CD4-positive, alpha-beta T cell (primary cell): ENCODE measurements at regions not wholly inside any gene's neighbourhood (a gene's known extent, or its start where the extent isn't known, plus 50 kb on each side); places are given as distances from the start of the nearest gene placed in this dataset.

Experiments
- ATAC-seq: fragments of 200-7000 bp; cut with Tn5 transposase; one replicate; pipeline ENCODE4 v1.10.0; 2022; ENCODE audit warnings: mild to moderate bottlenecking; ENCODE audit not compliant: poor library complexity
- CTCF ChIA-PET: fragments of 350-600 bp; sonication (Branson Sonifier 250); formaldehyde crosslinking; loops from one replicate; lab custom pipeline; 2021; ENCODE audit warnings: antibody characterized with exemption, inconsistent platforms; lab: Charles Lee
- POLR2A ChIA-PET: fragments of 350-600 bp; sonication (Branson Sonifier 250); formaldehyde crosslinking; loops from one replicate; lab custom pipeline; 2021; ENCODE audit warnings: antibody characterized with exemption, inconsistent platforms; lab: Charles Lee
- DNase-seq, 14 experiments: peaks; one replicate each; pipeline ENCODE4 v3.0.0-alpha.2; 2013 to 2020; ENCODE audit warnings: mixed read lengths in 2 of 14
- H3K27ac ChIP-seq, 2 donors: one replicate each; pipeline versions ENCODE4 v1.5.1 to v1.7.0; 2013; ENCODE audit warnings: low read length in 2 of 2, low read depth in 1 of 2, mild to moderate bottlenecking in 1 of 2
- H3K27me3 ChIP-seq, 2 experiments: 1 replicate in 1 of 2; 2 replicates in 1 of 2; pipeline versions ENCODE4 v1.6.1 to v1.7.0; 2013; ENCODE audit warnings: low read length in 2 of 2, control low read depth in 1 of 2, mild to moderate bottlenecking in 1 of 2, moderate library complexity in 1 of 2; ENCODE audit not compliant: insufficient read depth in 2 of 2, control insufficient read depth in 1 of 2
- H3K36me3 ChIP-seq: one replicate; pipeline ENCODE4 v1.6.1; 2013; ENCODE audit warnings: low read length, control low read depth; ENCODE audit not compliant: insufficient read depth
- H3K4me1 ChIP-seq: one replicate; pipeline ENCODE4 v1.6.1; 2013; ENCODE audit warnings: low read length, control low read depth; ENCODE audit not compliant: insufficient read depth
- H3K4me3 ChIP-seq: one replicate; pipeline ENCODE4 v1.5.1; 2013; ENCODE audit warnings: mild to moderate bottlenecking, low read length, moderate library complexity
- H3K9me3 ChIP-seq, 2 experiments: 1 replicate in 1 of 2; 2 replicates in 1 of 2; pipeline versions ENCODE4 v1.6.1 to v1.7.0; 2013; ENCODE audit warnings: low read length in 2 of 2, mild to moderate bottlenecking in 2 of 2, control low read depth in 1 of 2, moderate library complexity in 1 of 2; ENCODE audit not compliant: control insufficient read depth in 1 of 2, insufficient read depth in 1 of 2
- H3K27ac Mint-ChIP-seq: one replicate; pipeline ENCODE4 v1.8.0; 2020; ENCODE audit warnings: mixed read lengths
- H3K27me3 Mint-ChIP-seq: one replicate; pipeline ENCODE4 v1.8.0; 2021; ENCODE audit warnings: mixed read lengths
- H3K36me3 Mint-ChIP-seq: one replicate; pipeline ENCODE4 v1.8.0; 2021; ENCODE audit warnings: low read depth, mixed read lengths
- H3K4me1 Mint-ChIP-seq: one replicate; pipeline ENCODE4 v1.8.0; 2021; ENCODE audit warnings: low read depth, mixed read lengths
- H3K4me3 Mint-ChIP-seq: one replicate; pipeline ENCODE4 v1.8.0; 2020; ENCODE audit warnings: mild to moderate bottlenecking, mixed read lengths
- H3K9me3 Mint-ChIP-seq: one replicate; pipeline ENCODE4 v1.8.0; 2020; ENCODE audit warnings: mixed read lengths
- CTCF ChIP-seq: fragments of 200-600 bp; IDR thresholded peaks from one replicate; pipeline ENCODE4 v1.8.0; 2022; ENCODE audit warnings: antibody characterized with exemption, mild to moderate bottlenecking
- intact Hi-C, 2 experiments: fragments of 100-400 bp; cut with DNase I in 1 of 2; cut with micrococcal nuclease in 1 of 2; formaldehyde crosslinking; loops; one replicate each; pipeline versions ENCODE4 v1.15.1 to v1.9.0; 2023 to 2025; cut with DNase I, micrococcal nuclease

- no peaks in the 10 kb centered on the region for H3K36me3 Mint-ChIP-seq
- ATAC-seq = no peak
- Histone ChIP-seq H3K4me1 (no peaks in the 10 kb centered on the region), H3K36me3 (no peaks in the 10 kb centered on the region), H3K9me3 (peaks cover 0 to 4% of the 10 kb centered on the region in 2 experiments), H3K27me3 (no peaks in the 10 kb centered on the region), H3K4me3 (no peak overlapping the region), H3K27ac (no peak overlapping the region)
- H3K27ac Mint-ChIP-seq = no peak overlapping the region
- peaks cover 8% of the 10 kb centered on the region for H3K27me3 Mint-ChIP-seq
- H3K9me3 Mint-ChIP-seq = no peaks in the 10 kb centered on the region
- ChIA-PET CTCF (no interaction called here), POLR2A (no interaction called here)
- intact Hi-C loops = no loop called here
- H3K4me1 Mint-ChIP-seq = no peaks in the 10 kb centered on the region
- no peak for DNase-seq
- no peak for TF ChIP-seq CTCF
- no peak overlapping the region for H3K4me3 Mint-ChIP-seq
Observed at GRCh38 chr3:32623532-32623931, 52.9 kb upstream of the DYNC1LI1 start.

GRCh38 chr3:32621466-32621865, 50.8 kb upstream of the DYNC1LI1 start:
- CTCF ChIA-PET = no interaction called here
- Histone ChIP-seq H3K9me3 (peaks cover 0 to under 1% of the 10 kb centered on the region in 2 experiments), H3K36me3 (no peaks in the 10 kb centered on the region), H3K4me3 (no peak overlapping the region), H3K27ac (no peak overlapping the region), H3K27me3 (no peaks in the 10 kb centered on the region), H3K4me1 (no peaks in the 10 kb centered on the region)
- Mint-ChIP-seq H3K4me1 (no peaks in the 10 kb centered on the region), H3K4me3 (no peak overlapping the region), H3K9me3 (no peaks in the 10 kb centered on the region), H3K36me3 (no peaks in the 10 kb centered on the region), H3K27me3 (peaks cover 4% of the 10 kb centered on the region), H3K27ac (no peak overlapping the region)
- DNase-seq (no peak), ATAC-seq (no peak)
- TF ChIP-seq CTCF = no peak
- POLR2A ChIA-PET = no interaction called here
- intact Hi-C loops = loop anchor here in 1 of 2 experiments (1.0 kb wide), 1 partner anchor 28 kb away; no protein-coding TSS in a partner anchor

GRCh38 chr3:32620611-32621310, 50.1 kb upstream of the DYNC1LI1 start:
- Mint-ChIP-seq H3K4me3 (no peak overlapping the region), H3K9me3 (no peaks in the 10 kb centered on the region), H3K4me1 (no peaks in the 10 kb centered on the region), H3K27me3 (peaks cover 4% of the 10 kb centered on the region), H3K36me3 (no peaks in the 10 kb centered on the region), H3K27ac (no peak overlapping the region)
- H3K4me1 ChIP-seq = no peaks in the 10 kb centered on the region
- no peaks in the 10 kb centered on the region for H3K27me3 ChIP-seq
- no peak overlapping the region for H3K27ac ChIP-seq
- intact Hi-C loops = loop anchor here in 1 of 2 experiments (1.0 kb wide), 1 partner anchor 27 kb away; no protein-coding TSS in a partner anchor
- ATAC-seq (no peak), DNase-seq (no peak)
- POLR2A ChIA-PET = no interaction called here
- CTCF ChIA-PET = no interaction called here
- no peaks in the 10 kb centered on the region for H3K36me3 ChIP-seq
- TF ChIP-seq CTCF = no peak
- H3K9me3 ChIP-seq = no peaks in the 10 kb centered on the region
- no peak overlapping the region for H3K4me3 ChIP-seq
